ENCODE measurements at regions not wholly inside any gene's neighbourhood (a gene's known extent, or its start where the extent isn't known, plus 50 kb on each side); places are given as distances from the start of the nearest gene placed in this dataset.

- no peak overlapping the region for H3K4me2 ChIP-seq (ENCODE audit: control insufficient read depth, insufficient read depth)
- no peaks in the 10 kb centered on the region for H3K79me2 ChIP-seq (ENCODE audit: control insufficient read depth, insufficient read depth, low read length)
- ChIA-PET RAD21 (ENCODE audit: unreplicated experiment) (no interaction called here), CTCF (no interaction called here), SMC1A (ENCODE audit: uncharacterized antibody, unreplicated experiment) (no interaction called here), POLR2A (no interaction called here)
- no peak for DNase-seq (ENCODE audit: low read depth, low spot score)
- intact Hi-C loops (cut with micrococcal nuclease; ENCODE audit: unreplicated experiment): no loop called here
- H3K9ac ChIP-seq (ENCODE audit: control insufficient read depth, insufficient read depth, low read length): no peak overlapping the region
- ATAC-seq: no peak
- no TSS peak for BruUV-seq (replicated peaks)
- H2AFZ ChIP-seq (ENCODE audit: control insufficient read depth, low read depth, low read length): no peak overlapping the region
- TF ChIP-seq, protein P1, sequence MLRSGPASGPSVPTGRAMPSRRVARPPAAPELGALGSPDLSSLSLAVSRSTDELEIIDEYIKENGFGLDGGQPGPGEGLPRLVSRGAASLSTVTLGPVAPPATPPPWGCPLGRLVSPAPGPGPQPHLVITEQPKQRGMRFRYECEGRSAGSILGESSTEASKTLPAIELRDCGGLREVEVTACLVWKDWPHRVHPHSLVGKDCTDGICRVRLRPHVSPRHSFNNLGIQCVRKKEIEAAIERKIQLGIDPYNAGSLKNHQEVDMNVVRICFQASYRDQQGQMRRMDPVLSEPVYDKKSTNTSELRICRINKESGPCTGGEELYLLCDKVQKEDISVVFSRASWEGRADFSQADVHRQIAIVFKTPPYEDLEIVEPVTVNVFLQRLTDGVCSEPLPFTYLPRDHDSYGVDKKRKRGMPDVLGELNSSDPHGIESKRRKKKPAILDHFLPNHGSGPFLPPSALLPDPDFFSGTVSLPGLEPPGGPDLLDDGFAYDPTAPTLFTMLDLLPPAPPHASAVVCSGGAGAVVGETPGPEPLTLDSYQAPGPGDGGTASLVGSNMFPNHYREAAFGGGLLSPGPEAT (IDR thresholded peaks at IDR 0.05; ENCODE audit: low read depth): no peak
- no peak for TF ChIP-seq NR2C1 (IDR thresholded peaks at IDR 0.05)
- no peak for TF ChIP-seq ASH2L (IDR thresholded peaks at IDR 0.05; ENCODE audit: borderline replicate concordance, low read depth)
- TF ChIP-seq IKZF2 (IDR thresholded peaks at IDR 0.05): no peak
- no peak for TF ChIP-seq YY1 (IDR thresholded peaks at IDR 0.05; ENCODE audit: low read depth, low read length)
- no peak for TF ChIP-seq EED (IDR thresholded peaks at IDR 0.05; ENCODE audit: low read depth)
- TF ChIP-seq SMAD5 (IDR thresholded peaks at IDR 0.05; ENCODE audit: low read depth): no peak
- H3K27me3 ChIP-seq (replicated peaks in 1 of 2; ENCODE audit: control insufficient read depth in 2 of 2, insufficient read depth in 2 of 2, low read length in 1 of 2): no peaks in the 10 kb centered on the region
- no peaks in the 10 kb centered on the region for H4K20me1 ChIP-seq (ENCODE audit: control insufficient read depth, insufficient read depth)
- in situ Hi-C loops (cut with MboI): no loop called here
- WGBS (ENCODE audit: insufficient coverage, insufficient replicate concordance, low lambda C conversion rate, missing lambda C conversion rate): 0% methylated on average over 1 of the region's 1 CpG
- no peak overlapping the region for H3K27ac ChIP-seq (ENCODE audit: control insufficient read depth, insufficient read depth)
- H3K36me3 ChIP-seq (ENCODE audit: control insufficient read depth in 2 of 2, insufficient read depth in 2 of 2, low read length in 1 of 2): no peaks in the 10 kb centered on the region
- H3K4me1 ChIP-seq (ENCODE audit: control insufficient read depth, insufficient read depth, low read length): no peaks in the 10 kb centered on the region
- H3K4me3 ChIP-seq: no peak overlapping the region
- no peaks in the 10 kb centered on the region for H3K9me3 ChIP-seq (replicated peaks; ENCODE audit: control insufficient read depth, insufficient read depth, low read length)
- FAIRE-seq: no peak
These were observed 254.8 kb upstream of the PDE4D start for GRCh38 chr5:60148366-60148765.

GRCh38 chr5:60147791-60148190 is 254.3 kb upstream of the PDE4D start:
- H3K9me3 ChIP-seq (replicated peaks; ENCODE audit: control insufficient read depth, insufficient read depth, low read length): no peaks in the 10 kb centered on the region
- no peak for FAIRE-seq
- H3K4me1 ChIP-seq (ENCODE audit: control insufficient read depth, insufficient read depth, low read length): no peaks in the 10 kb centered on the region
- ATAC-seq: no peak
- SMC1A ChIA-PET (ENCODE audit: uncharacterized antibody, unreplicated experiment): no interaction called here
- RAD21 ChIA-PET (ENCODE audit: unreplicated experiment): no interaction called here
- CTCF ChIA-PET: no interaction called here
- BruUV-seq (replicated peaks): no TSS peak
- no peaks in the 10 kb centered on the region for H3K36me3 ChIP-seq (ENCODE audit: control insufficient read depth in 2 of 2, insufficient read depth in 2 of 2, low read length in 1 of 2)
- H3K79me2 ChIP-seq (ENCODE audit: control insufficient read depth, insufficient read depth, low read length): no peaks in the 10 kb centered on the region
- no peak overlapping the region for H3K27ac ChIP-seq (ENCODE audit: control insufficient read depth, insufficient read depth)
- no peaks in the 10 kb centered on the region for H3K27me3 ChIP-seq (replicated peaks in 1 of 2; ENCODE audit: control insufficient read depth in 2 of 2, insufficient read depth in 2 of 2, low read length in 1 of 2)
- no peak for DNase-seq (ENCODE audit: low read depth, low spot score)
- H2AFZ ChIP-seq (ENCODE audit: control insufficient read depth, low read depth, low read length): no peak overlapping the region
- H4K20me1 ChIP-seq (ENCODE audit: control insufficient read depth, insufficient read depth): no peaks in the 10 kb centered on the region
- no peak overlapping the region for H3K9ac ChIP-seq (ENCODE audit: control insufficient read depth, insufficient read depth, low read length)
- intact Hi-C loops (cut with micrococcal nuclease; ENCODE audit: unreplicated experiment): no loop called here
- in situ Hi-C loops (cut with MboI): no loop called here
- no peak overlapping the region for H3K4me3 ChIP-seq
- H3K4me2 ChIP-seq (ENCODE audit: control insufficient read depth, insufficient read depth): no peak overlapping the region
- POLR2A ChIA-PET: no interaction called here
- no peak for TF ChIP-seq NRF1 (conservative IDR thresholded peaks at IDR 0.05; ENCODE audit: low read depth, low read length)
- TF ChIP-seq FOS (IDR thresholded peaks at IDR 0.05; ENCODE audit: borderline replicate concordance, extremely low read depth, insufficient read length): no peak
- TF ChIP-seq HSF1 (IDR thresholded peaks at IDR 0.05; ENCODE audit: low read depth, low read length): no peak
- no peak for TF ChIP-seq SRF (IDR thresholded peaks at IDR 0.05; ENCODE audit: low read depth in 2 of 2, low read length in 2 of 2)
- TF ChIP-seq TCF7 (IDR thresholded peaks at IDR 0.05; ENCODE audit: borderline replicate concordance): no peak
- TF ChIP-seq, protein P2, sequence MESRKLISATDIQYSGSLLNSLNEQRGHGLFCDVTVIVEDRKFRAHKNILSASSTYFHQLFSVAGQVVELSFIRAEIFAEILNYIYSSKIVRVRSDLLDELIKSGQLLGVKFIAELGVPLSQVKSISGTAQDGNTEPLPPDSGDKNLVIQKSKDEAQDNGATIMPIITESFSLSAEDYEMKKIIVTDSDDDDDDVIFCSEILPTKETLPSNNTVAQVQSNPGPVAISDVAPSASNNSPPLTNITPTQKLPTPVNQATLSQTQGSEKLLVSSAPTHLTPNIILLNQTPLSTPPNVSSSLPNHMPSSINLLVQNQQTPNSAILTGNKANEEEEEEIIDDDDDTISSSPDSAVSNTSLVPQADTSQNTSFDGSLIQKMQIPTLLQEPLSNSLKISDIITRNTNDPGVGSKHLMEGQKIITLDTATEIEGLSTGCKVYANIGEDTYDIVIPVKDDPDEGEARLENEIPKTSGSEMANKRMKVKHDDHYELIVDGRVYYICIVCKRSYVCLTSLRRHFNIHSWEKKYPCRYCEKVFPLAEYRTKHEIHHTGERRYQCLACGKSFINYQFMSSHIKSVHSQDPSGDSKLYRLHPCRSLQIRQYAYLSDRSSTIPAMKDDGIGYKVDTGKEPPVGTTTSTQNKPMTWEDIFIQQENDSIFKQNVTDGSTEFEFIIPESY (IDR thresholded peaks at IDR 0.05): no peak
- no peak for TF ChIP-seq BCL3 (IDR thresholded peaks at IDR 0.05; ENCODE audit: borderline replicate concordance, insufficient read depth, low read depth, low read length, poor library complexity, severe bottlenecking)
